ENCODE measurements at regions not wholly inside any gene's neighbourhood (a gene's known extent, or its start where the extent isn't known, plus 50 kb on each side); places are given as distances from the start of the nearest gene placed in this dataset.

GRCh38 chr7:133202942-133203341, 49.9 kb upstream of the EXOC4 start:
- TF ChIP-seq POU2F2 (IDR thresholded peaks at IDR 0.05; ENCODE audit: low read depth, low read length): no peak
- TF ChIP-seq SPI1 (IDR thresholded peaks at IDR 0.05; ENCODE audit: low read depth, low read length): no peak
- TF ChIP-seq POLR2AphosphoS5 (IDR thresholded peaks at IDR 0.05; ENCODE audit: low read depth, low read length): no peak
- no peak for TF ChIP-seq POLR2A (IDR thresholded peaks at IDR 0.05; ENCODE audit: low read depth, low read length)

All from GM12891 (cell line).